ENCODE measurements at regions not wholly inside any gene's neighbourhood (a gene's known extent, or its start where the extent isn't known, plus 50 kb on each side); places are given as distances from the start of the nearest gene placed in this dataset.
"Not testable (repeated sequence)": the region's sequence is repeated elsewhere in the genome, so short reads cannot be mapped to it uniquely, and the experiment has no call there.

- DNase-seq = no peak
These were observed 148.6 kb downstream of the CYP26A1 start for GRCh38 chr10:93222211-93222754.

- DNase-seq = no peak
These were observed 149.2 kb downstream of the CYP26A1 start for GRCh38 chr10:93222876-93223275.

- DNase-seq = no peak
These were observed 149.6 kb downstream of the CYP26A1 start for GRCh38 chr10:93223336-93223735.

- DNase-seq = no peak
These were observed 150.5 kb downstream of the CYP26A1 start for GRCh38 chr10:93224005-93224779.

- DNase-seq = no peak
These were observed 152.2 kb downstream of the CYP26A1 start for GRCh38 chr10:93225938-93226337.

GRCh38 chr10:93226619-93227018 lies 152.9 kb downstream of the CYP26A1 start:
- no peak for DNase-seq

- DNase-seq = not testable (repeated sequence)
These were observed 156.9 kb downstream of the CYP26A1 start for GRCh38 chr10:93230596-93230995.

- not testable (repeated sequence) for DNase-seq
These were observed 158.5 kb downstream of the CYP26A1 start for GRCh38 chr10:93232159-93232558.

GRCh38 chr10:93234940-93235339 lies 161.2 kb downstream of the CYP26A1 start:
- not testable (repeated sequence) for DNase-seq

GRCh38 chr10:93235686-93236085 lies 162.0 kb downstream of the CYP26A1 start:
- no peak for DNase-seq

- DNase-seq = no peak
These were observed 162.8 kb downstream of the CYP26A1 start for GRCh38 chr10:93236393-93237040.

- DNase-seq = no peak
These were observed 171.5 kb downstream of the CYP26A1 start for GRCh38 chr10:93245147-93245546.

- DNase-seq = no peak
These were observed 172.1 kb downstream of the CYP26A1 start for GRCh38 chr10:93245779-93246178.

GRCh38 chr10:93248583-93249227 lies 175.0 kb downstream of the CYP26A1 start:
- DNase-seq = no peak

GRCh38 chr10:93250010-93250409 lies 176.3 kb downstream of the CYP26A1 start:
- no peak for DNase-seq

GRCh38 chr10:93254180-93254853 lies 180.6 kb downstream of the CYP26A1 start:
- no peak for DNase-seq

- no peak for DNase-seq
These were observed 181.9 kb downstream of the CYP26A1 start for GRCh38 chr10:93255546-93255945.
